BJ (cell line): ENCODE measurements at regions not wholly inside any gene's neighbourhood (a gene's known extent, or its start where the extent isn't known, plus 50 kb on each side); places are given as distances from the start of the nearest gene placed in this dataset.

Experiments used
- CTCF ChIA-PET: fragments of 350-600 bp; formaldehyde crosslinking; extraction: SDS; loops from one replicate; lab custom pipeline; 2021; ENCODE audit warnings: antibody characterized with exemption, inconsistent platforms; lab: Yijun Ruan, JAX
- POLR2A ChIA-PET: fragments of 300-600 bp; sonication (Branson Sonifier 250); formaldehyde crosslinking; extraction: SDS; loops from one replicate; lab custom pipeline; 2021; ENCODE audit warnings: antibody characterized with exemption; lab: Charles Lee
- DNase-seq: peaks from one replicate; pipeline ENCODE4 v3.0.0-alpha.2; 2011; ENCODE audit warnings: low read depth
- H3K27me3 ChIP-seq: 2 replicates; pipeline ENCODE4 v1.6.0; 2011; ENCODE audit warnings: low read length; ENCODE audit not compliant: control insufficient read depth, insufficient read depth
- H3K36me3 ChIP-seq: 2 replicates; pipeline ENCODE4 v1.5.1; 2011; ENCODE audit warnings: low read length; ENCODE audit not compliant: control insufficient read depth, insufficient read depth
- H3K4me3 ChIP-seq: 2 replicates; pipeline ENCODE4 v1.5.1; 2011; ENCODE audit warnings: low read depth, mild to moderate bottlenecking, control low read depth, low read length
- CTCF ChIP-seq: IDR thresholded peaks from 2 replicates; pipeline ENCODE4 v1.5.1; 2011; ENCODE audit warnings: low read depth, mild to moderate bottlenecking, control low read depth, inconsistent platforms, low read length, moderate library complexity; ENCODE audit not compliant: insufficient read depth

GRCh38 chr3:13239467-13239760, 166.2 kb upstream of the IQSEC1 start:
- CTCF ChIA-PET = no interaction called here
- Histone ChIP-seq H3K36me3 (no peaks in the 10 kb centered on the region), H3K4me3 (no peak overlapping the region), H3K27me3 (peaks cover 3% of the 10 kb centered on the region; the same call in 1 of the 2 replicates)
- POLR2A ChIA-PET = no interaction called here
- TF ChIP-seq CTCF = no peak
- no peak for DNase-seq

- no peak for TF ChIP-seq CTCF
- ChIA-PET CTCF (interaction anchor here (2.0 kb wide), 1 partner anchor 10 kb away, joined by 5 read pairs; no protein-coding TSS in a partner anchor), POLR2A (no interaction called here)
- DNase-seq = no peak
- H3K4me3 ChIP-seq = no peak overlapping the region
- no peaks in the 10 kb centered on the region for H3K36me3 ChIP-seq
- H3K27me3 ChIP-seq = peaks cover 3% of the 10 kb centered on the region
Observed at GRCh38 chr3:13238687-13239466, 165.6 kb upstream of the IQSEC1 start.

- H3K36me3 ChIP-seq = no peaks in the 10 kb centered on the region
- ChIA-PET CTCF (interaction anchor here (2.0 kb wide), 1 partner anchor 9 kb away, joined by 5 read pairs; no protein-coding TSS in a partner anchor), POLR2A (no interaction called here)
- H3K4me3 ChIP-seq = no peak overlapping the region
- no peak for DNase-seq
- peaks cover 3% of the 10 kb centered on the region for H3K27me3 ChIP-seq
- TF ChIP-seq CTCF = no peak
Observed at GRCh38 chr3:13237776-13238490, 164.7 kb upstream of the IQSEC1 start.

- TF ChIP-seq CTCF = no peak
- ChIA-PET CTCF (interaction anchor here (2.0 kb wide), 1 partner anchor 7 kb away, joined by 5 read pairs; no protein-coding TSS in a partner anchor), POLR2A (no interaction called here)
- DNase-seq = no peak
- peaks cover 5% of the 10 kb centered on the region for H3K27me3 ChIP-seq
- H3K36me3 ChIP-seq = no peaks in the 10 kb centered on the region
- no peak overlapping the region for H3K4me3 ChIP-seq
Observed at GRCh38 chr3:13236557-13237173, 163.4 kb upstream of the IQSEC1 start.

- POLR2A ChIA-PET = no interaction called here
Observed at GRCh38 chr3:13235897-13236296, 162.7 kb upstream of the IQSEC1 start.

More at GRCh38 chr3:13235897-13236296, 162.7 kb upstream of the IQSEC1 start:
- CTCF ChIA-PET = no interaction called here
- no peaks in the 10 kb centered on the region for H3K36me3 ChIP-seq
- DNase-seq = no peak
- H3K27me3 ChIP-seq = peaks cover 5% of the 10 kb centered on the region
- H3K4me3 ChIP-seq = no peak overlapping the region
- TF ChIP-seq CTCF = no peak
